GM10248 (cell line): ENCODE measurements at regions not wholly inside any gene's neighbourhood (a gene's known extent, or its start where the extent isn't known, plus 50 kb on each side); places are given as distances from the start of the nearest gene placed in this dataset.

Experiments
- CTCF ChIA-PET: fragments of 300-600 bp; sonication (Branson Sonifier 250); formaldehyde crosslinking; extraction: SDS; loops from one replicate; lab custom pipeline; 2021; ENCODE audit warnings: antibody characterized with exemption; lab: Yijun Ruan, JAX
- POLR2A ChIA-PET: fragments of 350-650 bp; sonication (Branson Sonifier 250); formaldehyde crosslinking; extraction: SDS; loops from one replicate; lab custom pipeline; 2020; ENCODE audit warnings: antibody characterized with exemption; lab: Yijun Ruan, JAX
- DNase-seq: peaks from one replicate; pipeline ENCODE4 v3.0.0; 2012; ENCODE audit errors: extremely low spot score
- TF ChIP-seq, protein P1 (sequence below): IDR thresholded peaks from 2 replicates; pipeline ENCODE4 v1.5.1; 2012; ENCODE audit warnings: mild to moderate bottlenecking, low read depth; ENCODE audit errors: extremely low read depth, missing control alignments, control extremely low read depth

DNA sequence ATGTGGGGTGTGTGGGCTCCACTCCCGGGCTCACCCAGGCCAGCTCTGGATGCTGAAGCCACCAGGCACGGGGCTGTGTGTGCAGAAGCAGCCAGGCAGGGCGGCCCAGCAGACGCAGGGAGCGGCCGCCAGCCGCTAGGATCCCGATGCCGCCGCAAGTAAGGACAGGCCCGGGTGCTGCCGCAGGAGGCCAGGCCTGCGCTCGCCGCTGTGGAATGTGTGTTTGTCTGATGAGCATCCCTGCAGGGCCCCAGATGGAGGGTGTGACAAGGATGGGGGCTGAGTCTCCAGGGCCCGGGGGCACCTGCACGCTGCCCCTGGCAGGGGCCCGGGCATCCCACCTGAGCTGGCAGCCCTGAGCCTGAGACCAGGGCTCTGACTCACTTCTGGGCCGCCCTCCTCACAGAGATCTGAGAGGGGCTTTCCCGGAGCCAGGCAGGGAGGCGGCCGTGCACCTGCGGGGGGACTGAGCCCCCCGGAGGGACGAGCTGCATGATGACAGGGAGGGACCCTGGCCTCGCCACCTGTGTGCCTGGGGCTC lies 101.5 kb downstream of the FOXL3 start:
- ChIA-PET POLR2A (no interaction called here), CTCF (no interaction called here)
- DNase-seq: no peak
- TF ChIP-seq, protein P1, sequence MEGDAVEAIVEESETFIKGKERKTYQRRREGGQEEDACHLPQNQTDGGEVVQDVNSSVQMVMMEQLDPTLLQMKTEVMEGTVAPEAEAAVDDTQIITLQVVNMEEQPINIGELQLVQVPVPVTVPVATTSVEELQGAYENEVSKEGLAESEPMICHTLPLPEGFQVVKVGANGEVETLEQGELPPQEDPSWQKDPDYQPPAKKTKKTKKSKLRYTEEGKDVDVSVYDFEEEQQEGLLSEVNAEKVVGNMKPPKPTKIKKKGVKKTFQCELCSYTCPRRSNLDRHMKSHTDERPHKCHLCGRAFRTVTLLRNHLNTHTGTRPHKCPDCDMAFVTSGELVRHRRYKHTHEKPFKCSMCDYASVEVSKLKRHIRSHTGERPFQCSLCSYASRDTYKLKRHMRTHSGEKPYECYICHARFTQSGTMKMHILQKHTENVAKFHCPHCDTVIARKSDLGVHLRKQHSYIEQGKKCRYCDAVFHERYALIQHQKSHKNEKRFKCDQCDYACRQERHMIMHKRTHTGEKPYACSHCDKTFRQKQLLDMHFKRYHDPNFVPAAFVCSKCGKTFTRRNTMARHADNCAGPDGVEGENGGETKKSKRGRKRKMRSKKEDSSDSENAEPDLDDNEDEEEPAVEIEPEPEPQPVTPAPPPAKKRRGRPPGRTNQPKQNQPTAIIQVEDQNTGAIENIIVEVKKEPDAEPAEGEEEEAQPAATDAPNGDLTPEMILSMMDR: no peak

DNA sequence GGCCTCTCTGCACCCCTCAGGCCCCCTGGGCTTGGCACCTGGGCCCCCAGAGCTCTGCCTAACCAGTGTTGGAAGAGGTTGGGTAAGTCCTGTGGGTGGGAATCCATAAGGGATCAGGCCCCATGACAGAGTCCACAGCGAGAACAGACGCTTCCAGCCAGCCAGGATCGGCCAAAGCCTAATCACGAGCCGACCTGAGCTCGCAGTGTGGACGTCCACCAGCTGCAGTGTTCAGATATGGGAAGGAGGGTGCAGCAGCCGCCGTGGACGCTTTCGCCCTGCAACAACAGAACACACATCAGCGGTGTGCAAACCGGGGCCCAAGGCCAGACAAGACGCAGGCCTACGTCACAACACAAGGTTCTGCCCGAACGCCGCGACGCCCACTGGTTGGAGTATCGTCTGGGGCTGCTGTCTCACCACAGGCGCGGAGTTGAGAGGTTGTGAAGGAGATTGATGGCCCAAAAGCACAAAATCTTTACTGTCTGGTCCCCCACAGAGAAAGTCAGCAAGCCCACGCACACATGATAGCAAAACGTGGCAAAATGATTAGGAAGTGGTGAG lies 102.1 kb downstream of the FOXL3 start:
- POLR2A ChIA-PET: no interaction called here
- DNase-seq: no peak
- TF ChIP-seq, protein P1: no peak
- CTCF ChIA-PET: no interaction called here

DNA sequence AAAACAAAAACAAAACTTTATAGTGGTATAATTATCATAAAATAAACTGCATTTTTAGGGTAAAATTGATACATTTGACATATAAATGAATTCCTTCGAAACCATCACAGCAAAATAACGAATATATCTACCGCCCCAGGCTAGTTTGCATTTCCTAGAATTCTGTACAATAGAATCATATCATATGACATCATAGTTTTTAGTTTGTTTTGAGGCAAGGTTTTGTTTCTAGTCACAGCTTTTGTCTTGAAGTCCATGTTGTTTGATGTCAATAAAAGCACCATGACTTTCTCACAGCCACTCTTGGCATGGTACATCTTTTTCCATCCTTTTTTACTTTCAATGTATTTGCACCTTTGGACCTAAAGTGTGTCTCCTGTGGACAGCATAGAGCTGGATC lies 102.9 kb downstream of the FOXL3 start:
- no peak for DNase-seq
- CTCF ChIA-PET: no interaction called here
- TF ChIP-seq, protein P1: no peak
- POLR2A ChIA-PET: no interaction called here

DNA sequence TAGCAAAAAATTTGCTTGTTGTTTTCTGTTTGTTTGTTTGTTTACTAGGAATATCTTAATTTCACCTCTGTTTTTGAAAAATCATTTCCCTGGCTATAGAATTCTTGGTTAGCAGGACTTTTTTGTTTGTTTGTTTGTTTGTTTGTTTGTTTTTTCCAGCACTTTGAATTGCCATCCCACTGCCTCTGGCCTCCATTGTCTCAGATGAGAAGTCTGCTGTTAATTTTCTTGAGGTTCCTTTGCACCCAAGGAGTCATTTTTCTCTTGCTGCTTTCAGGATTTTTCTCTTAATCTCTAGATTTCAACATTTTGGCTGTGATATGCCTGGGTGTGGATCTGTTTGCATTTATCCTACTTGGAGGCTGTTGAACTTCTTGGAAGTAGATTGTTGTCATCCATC lies 105.7 kb downstream of the FOXL3 start:
- TF ChIP-seq, protein P1: no peak
- ChIA-PET POLR2A (no interaction called here), CTCF (no interaction called here)
- no peak for DNase-seq

DNA sequence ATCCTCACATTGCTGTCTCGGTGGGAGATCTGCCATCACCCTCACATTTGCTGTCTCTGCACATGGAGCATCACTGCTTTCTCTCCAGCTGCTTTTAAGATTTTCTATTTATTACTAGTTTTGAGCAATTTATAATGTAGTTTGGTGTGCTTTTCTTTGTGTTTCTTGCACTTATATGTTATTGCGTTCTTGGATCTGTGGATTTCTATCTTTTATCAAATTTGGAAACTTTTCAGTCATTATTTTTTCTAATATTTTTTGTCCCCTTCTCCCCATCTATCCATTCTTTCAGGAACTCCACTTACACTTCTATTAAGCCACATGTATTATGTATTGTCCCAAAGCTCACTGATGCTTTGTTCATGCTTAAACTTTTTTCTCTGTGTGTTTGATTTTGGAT lies 108.9 kb downstream of the FOXL3 start:
- DNase-seq: no peak
- ChIA-PET POLR2A (no interaction called here), CTCF (no interaction called here)
- TF ChIP-seq, protein P1: no peak

DNA sequence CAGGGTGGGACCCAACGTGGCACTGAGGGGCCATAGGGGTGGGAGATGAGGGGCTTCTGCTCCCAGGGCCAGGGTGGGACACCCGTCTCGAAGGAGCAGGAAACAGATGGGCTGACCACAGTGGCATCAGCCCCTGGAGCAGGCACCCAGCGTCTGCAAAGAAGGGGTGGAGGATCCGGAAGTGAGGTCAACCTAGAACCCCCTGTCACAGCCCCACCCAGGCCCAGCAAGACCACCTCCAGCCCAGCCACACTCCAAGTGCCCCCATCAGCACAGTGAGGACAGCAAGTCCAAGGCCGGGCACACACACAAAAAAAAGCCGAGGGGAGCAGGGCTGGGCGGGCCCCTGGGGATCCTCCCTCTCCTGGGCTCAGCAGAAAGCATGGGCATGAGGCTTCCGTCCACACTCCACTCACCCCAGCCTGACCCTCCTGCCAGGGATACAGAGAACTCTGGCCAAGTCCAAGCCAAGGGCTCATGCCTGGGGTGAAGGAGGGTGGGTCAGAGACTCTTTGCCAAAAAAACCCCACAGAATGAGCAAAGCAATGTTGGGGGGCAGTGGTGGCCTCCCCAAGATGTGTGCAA lies 111.0 kb downstream of the FOXL3 start:
- CTCF ChIA-PET: no interaction called here
- DNase-seq: no peak
- TF ChIP-seq, protein P1: no peak
- POLR2A ChIA-PET: no interaction called here
